ENCODE measurements at regions not wholly inside any gene's neighbourhood (a gene's known extent, or its start where the extent isn't known, plus 50 kb on each side); places are given as distances from the start of the nearest gene placed in this dataset.

GRCh38 chr10:107413971-107414370, 249.5 kb upstream of the SORCS1 start:
- H3K27ac ChIP-seq = no peak overlapping the region
- no peak for DNase-seq (ENCODE audit: low spot score)
- TF ChIP-seq CTCF (IDR thresholded peaks at IDR 0.05) = no peak
- no peak overlapping the region for H3K4me3 ChIP-seq

- DNase-seq (ENCODE audit: low spot score) = no peak
- TF ChIP-seq CTCF (IDR thresholded peaks at IDR 0.05) = no peak
- no peak overlapping the region for H3K27ac ChIP-seq
These were observed 245.0 kb upstream of the SORCS1 start for GRCh38 chr10:107409522-107409921.

GRCh38 chr10:107398115-107398514, 233.6 kb upstream of the SORCS1 start:
- Histone ChIP-seq H3K27ac (no peak overlapping the region), H3K4me3 (no peak overlapping the region)
- no peak for DNase-seq (ENCODE audit: low spot score)
- no peak for TF ChIP-seq CTCF (IDR thresholded peaks at IDR 0.05)

More at GRCh38 chr10:107409522-107409921, 245.0 kb upstream of the SORCS1 start:
- no peak overlapping the region for H3K4me3 ChIP-seq

- H3K27ac ChIP-seq = no peak overlapping the region
- DNase-seq (ENCODE audit: low spot score) = no peak
- no peak for TF ChIP-seq CTCF (IDR thresholded peaks at IDR 0.05)
- no peak overlapping the region for H3K4me3 ChIP-seq
These were observed 227.4 kb upstream of the SORCS1 start for GRCh38 chr10:107391901-107392300.

- Histone ChIP-seq H3K27ac (no peak overlapping the region), H3K4me3 (no peak overlapping the region)
- no peak for DNase-seq (ENCODE audit: low spot score)
- TF ChIP-seq CTCF (IDR thresholded peaks at IDR 0.05) = no peak
These were observed 226.1 kb upstream of the SORCS1 start for GRCh38 chr10:107390563-107390962.

- no peak for TF ChIP-seq CTCF (IDR thresholded peaks at IDR 0.05)
- Histone ChIP-seq H3K4me3 (no peak overlapping the region), H3K27ac (no peak overlapping the region)
- DNase-seq (ENCODE audit: low spot score) = no peak
These were observed 218.9 kb upstream of the SORCS1 start for GRCh38 chr10:107383357-107383756.

GRCh38 chr10:107379601-107380000, 215.1 kb upstream of the SORCS1 start:
- H3K27ac ChIP-seq = no peak overlapping the region
- no peak overlapping the region for H3K4me3 ChIP-seq
- DNase-seq (ENCODE audit: low spot score) = no peak
- no peak for TF ChIP-seq CTCF (IDR thresholded peaks at IDR 0.05)
